Prostate gland (tissue), 2 donors: ENCODE measurements at regions not wholly inside any gene's neighbourhood (a gene's known extent, or its start where the extent isn't known, plus 50 kb on each side); places are given as distances from the start of the nearest gene placed in this dataset.

Experiments
- POLR2A ChIP-seq: fragments of 450-650 bp; IDR thresholded peaks from one replicate; pipeline ENCODE4 v1.6.1; 2016; ENCODE audit warnings: antibody characterized with exemption, mild to moderate bottlenecking
- POLR2AphosphoS5 ChIP-seq: sonication (generic); formaldehyde crosslinking; IDR thresholded peaks from one replicate; pipeline ENCODE4 v1.6.1; 2017; ENCODE audit warnings: antibody characterized with exemption
- TF ChIP-seq, protein P1 (sequence below), 4 experiments: fragments of 200-600 bp in 2 of 4; fragments of 450-650 bp in 2 of 4; sonication (generic) in 2 of 4; IDR thresholded peaks; 1 replicate in 3 of 4; 2 replicates in 1 of 4; pipeline ENCODE4 v1.5.1; 2016 to 2019; ENCODE audit warnings: antibody characterized with exemption in 4 of 4, mild to moderate bottlenecking in 2 of 4, moderate library complexity in 2 of 4

DNA sequence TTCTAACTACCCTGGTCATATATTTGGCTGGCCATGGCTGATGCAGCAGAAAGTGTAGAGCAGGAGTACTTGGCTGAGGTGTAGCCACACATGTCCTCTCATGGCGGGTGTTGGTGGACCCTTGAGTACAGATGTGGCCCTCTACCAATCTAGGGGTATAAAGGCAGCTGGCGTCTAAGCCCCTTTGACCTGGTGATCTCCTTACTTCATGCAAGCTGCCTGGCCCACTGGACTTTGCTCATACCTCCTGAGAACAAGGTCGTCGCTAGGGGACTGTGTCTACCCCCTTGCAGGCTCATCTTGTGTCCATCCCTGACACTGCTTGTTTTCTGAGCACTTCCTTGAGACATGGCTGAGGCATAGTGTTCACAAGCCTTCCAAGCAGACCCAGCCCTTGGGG is 287.8 kb downstream of the RPS24 start:
- TF ChIP-seq, protein P1, sequence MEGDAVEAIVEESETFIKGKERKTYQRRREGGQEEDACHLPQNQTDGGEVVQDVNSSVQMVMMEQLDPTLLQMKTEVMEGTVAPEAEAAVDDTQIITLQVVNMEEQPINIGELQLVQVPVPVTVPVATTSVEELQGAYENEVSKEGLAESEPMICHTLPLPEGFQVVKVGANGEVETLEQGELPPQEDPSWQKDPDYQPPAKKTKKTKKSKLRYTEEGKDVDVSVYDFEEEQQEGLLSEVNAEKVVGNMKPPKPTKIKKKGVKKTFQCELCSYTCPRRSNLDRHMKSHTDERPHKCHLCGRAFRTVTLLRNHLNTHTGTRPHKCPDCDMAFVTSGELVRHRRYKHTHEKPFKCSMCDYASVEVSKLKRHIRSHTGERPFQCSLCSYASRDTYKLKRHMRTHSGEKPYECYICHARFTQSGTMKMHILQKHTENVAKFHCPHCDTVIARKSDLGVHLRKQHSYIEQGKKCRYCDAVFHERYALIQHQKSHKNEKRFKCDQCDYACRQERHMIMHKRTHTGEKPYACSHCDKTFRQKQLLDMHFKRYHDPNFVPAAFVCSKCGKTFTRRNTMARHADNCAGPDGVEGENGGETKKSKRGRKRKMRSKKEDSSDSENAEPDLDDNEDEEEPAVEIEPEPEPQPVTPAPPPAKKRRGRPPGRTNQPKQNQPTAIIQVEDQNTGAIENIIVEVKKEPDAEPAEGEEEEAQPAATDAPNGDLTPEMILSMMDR (IDR thresholded peaks at IDR 0.05) = no peak
- TF ChIP-seq POLR2AphosphoS5 (no peak), POLR2A (no peak)
